ENCODE measurements at regions not wholly inside any gene's neighbourhood (a gene's known extent, or its start where the extent isn't known, plus 50 kb on each side); places are given as distances from the start of the nearest gene placed in this dataset.

DNA sequence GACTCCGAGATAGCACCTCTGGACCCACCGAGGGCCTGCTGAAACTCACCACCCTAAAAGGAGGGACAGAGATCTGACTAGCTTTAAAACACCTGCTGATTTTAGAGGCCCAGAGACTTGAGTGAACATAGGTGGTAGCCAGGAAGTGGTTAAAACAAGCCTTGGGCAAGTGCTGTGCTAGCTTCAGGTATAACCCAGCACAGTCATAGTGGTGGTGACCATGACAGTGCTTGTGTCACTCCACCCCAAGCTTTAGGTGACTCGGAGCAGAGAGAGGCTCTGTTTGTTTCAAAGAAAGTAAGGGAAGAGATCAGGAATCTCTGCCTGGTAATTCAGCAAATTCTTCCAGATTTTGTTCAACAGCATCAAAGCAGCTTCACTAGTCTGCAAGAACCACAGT, 641.1 kb upstream of the BCHE start:
- FAIRE-seq (no peak), DNase-seq (no peak)
- Histone ChIP-seq H3K9me3 (ENCODE audit: control insufficient read depth in 2 of 3, insufficient read depth in 1 of 3, low read length in 3 of 3) (peaks cover 0 to 10% (median 0%) of the 10 kb centered on the region in 3 donors), H3K4me1 (ENCODE audit: control insufficient read depth in 2 of 3, insufficient read depth in 2 of 3, low read depth in 1 of 3, low read length in 3 of 3) (no peaks in the 10 kb centered on the region), H3K36me3 (ENCODE audit: control insufficient read depth in 2 of 3, insufficient read depth in 3 of 3, low read length in 3 of 3) (no peaks in the 10 kb centered on the region), H3K4me3 (ENCODE audit: low read length in 3 of 3) (no peak overlapping the region), H3K27ac (ENCODE audit: low read depth in 2 of 2, low read length in 2 of 2) (no peak overlapping the region), H3K27me3 (ENCODE audit: control insufficient read depth, insufficient read depth, low read length) (no peaks in the 10 kb centered on the region), H3K9ac (ENCODE audit: low read length in 3 of 3) (no peak overlapping the region)
- intact Hi-C loops (cut with DNase I), result no loop called here
- TF ChIP-seq, protein P1, sequence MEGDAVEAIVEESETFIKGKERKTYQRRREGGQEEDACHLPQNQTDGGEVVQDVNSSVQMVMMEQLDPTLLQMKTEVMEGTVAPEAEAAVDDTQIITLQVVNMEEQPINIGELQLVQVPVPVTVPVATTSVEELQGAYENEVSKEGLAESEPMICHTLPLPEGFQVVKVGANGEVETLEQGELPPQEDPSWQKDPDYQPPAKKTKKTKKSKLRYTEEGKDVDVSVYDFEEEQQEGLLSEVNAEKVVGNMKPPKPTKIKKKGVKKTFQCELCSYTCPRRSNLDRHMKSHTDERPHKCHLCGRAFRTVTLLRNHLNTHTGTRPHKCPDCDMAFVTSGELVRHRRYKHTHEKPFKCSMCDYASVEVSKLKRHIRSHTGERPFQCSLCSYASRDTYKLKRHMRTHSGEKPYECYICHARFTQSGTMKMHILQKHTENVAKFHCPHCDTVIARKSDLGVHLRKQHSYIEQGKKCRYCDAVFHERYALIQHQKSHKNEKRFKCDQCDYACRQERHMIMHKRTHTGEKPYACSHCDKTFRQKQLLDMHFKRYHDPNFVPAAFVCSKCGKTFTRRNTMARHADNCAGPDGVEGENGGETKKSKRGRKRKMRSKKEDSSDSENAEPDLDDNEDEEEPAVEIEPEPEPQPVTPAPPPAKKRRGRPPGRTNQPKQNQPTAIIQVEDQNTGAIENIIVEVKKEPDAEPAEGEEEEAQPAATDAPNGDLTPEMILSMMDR (IDR thresholded peaks at IDR 0.05; ENCODE audit: borderline replicate concordance, extremely low read depth, insufficient read depth), result no peak

DNA sequence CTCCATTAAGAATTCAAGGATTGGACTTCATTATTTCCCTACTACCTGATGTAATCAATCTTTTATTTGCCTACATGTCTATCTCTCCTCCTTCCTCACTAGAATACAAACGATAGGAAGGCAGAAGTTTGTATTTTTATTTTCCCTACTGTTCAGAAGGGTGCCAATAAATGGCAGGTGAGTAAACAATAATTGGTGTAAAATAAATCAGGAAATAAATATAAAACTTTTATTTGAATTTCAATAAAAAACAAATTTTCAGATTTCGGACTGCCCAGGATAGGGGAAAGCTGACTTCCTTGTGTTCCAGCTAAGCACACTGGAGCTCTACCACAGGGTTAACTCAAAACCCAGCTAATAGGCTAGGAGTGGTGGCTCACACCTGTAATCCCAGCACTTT, 636.3 kb upstream of the BCHE start:
- H3K27ac ChIP-seq (ENCODE audit: low read depth in 2 of 2, low read length in 2 of 2), result no peak overlapping the region
- intact Hi-C loops (cut with DNase I), result no loop called here
- no peak overlapping the region for H3K4me3 ChIP-seq (ENCODE audit: low read length in 3 of 3)
- H3K9me3 ChIP-seq (ENCODE audit: control insufficient read depth in 2 of 3, insufficient read depth in 1 of 3, low read length in 3 of 3), result peaks cover 0 to 3% (median 0%) of the 10 kb centered on the region in 3 donors
- H3K9ac ChIP-seq (ENCODE audit: low read length in 3 of 3), result no peak overlapping the region
- H3K36me3 ChIP-seq (ENCODE audit: control insufficient read depth in 2 of 3, insufficient read depth in 3 of 3, low read length in 3 of 3), result no peaks in the 10 kb centered on the region
- DNase-seq, result no peak
- TF ChIP-seq, protein P1 (IDR thresholded peaks at IDR 0.05; ENCODE audit: borderline replicate concordance, extremely low read depth, insufficient read depth), result no peak
- no peak for FAIRE-seq
- H3K4me1 ChIP-seq (ENCODE audit: control insufficient read depth in 2 of 3, insufficient read depth in 2 of 3, low read depth in 1 of 3, low read length in 3 of 3), result no peaks in the 10 kb centered on the region
- no peaks in the 10 kb centered on the region for H3K27me3 ChIP-seq (ENCODE audit: control insufficient read depth, insufficient read depth, low read length)

DNA sequence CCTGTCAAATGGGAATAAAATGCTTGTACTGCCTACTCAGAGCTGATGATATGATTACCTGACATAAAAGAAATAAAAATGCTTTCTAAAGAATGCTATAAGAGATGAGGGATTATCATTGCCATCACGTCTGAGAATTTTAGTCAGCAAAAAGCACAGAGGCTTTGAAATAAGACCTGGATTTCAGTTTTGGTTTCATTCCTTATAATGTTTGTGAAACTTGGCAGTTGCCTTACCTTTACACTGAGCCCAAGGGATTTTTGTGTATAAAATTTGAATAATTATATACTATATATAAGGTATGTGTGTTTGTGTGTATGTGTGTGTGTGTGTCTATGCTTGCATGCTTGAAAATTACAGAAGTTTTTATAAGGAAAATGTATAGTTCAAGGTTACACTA, 634.8 kb upstream of the BCHE start:
- Histone ChIP-seq H3K4me1 (ENCODE audit: control insufficient read depth in 2 of 3, insufficient read depth in 2 of 3, low read depth in 1 of 3, low read length in 3 of 3) (no peaks in the 10 kb centered on the region), H3K9ac (ENCODE audit: low read length in 3 of 3) (no peak overlapping the region), H3K36me3 (ENCODE audit: control insufficient read depth in 2 of 3, insufficient read depth in 3 of 3, low read length in 3 of 3) (no peaks in the 10 kb centered on the region), H3K4me3 (ENCODE audit: low read length in 3 of 3) (no peak overlapping the region), H3K27ac (ENCODE audit: low read depth in 2 of 2, low read length in 2 of 2) (no peak overlapping the region), H3K27me3 (ENCODE audit: control insufficient read depth, insufficient read depth, low read length) (no peaks in the 10 kb centered on the region), H3K9me3 (ENCODE audit: control insufficient read depth in 2 of 3, insufficient read depth in 1 of 3, low read length in 3 of 3) (no peaks in the 10 kb centered on the region)
- FAIRE-seq (no peak), DNase-seq (no peak)
- intact Hi-C loops (cut with DNase I), result no loop called here
- TF ChIP-seq, protein P1 (IDR thresholded peaks at IDR 0.05; ENCODE audit: borderline replicate concordance, extremely low read depth, insufficient read depth), result no peak

DNA sequence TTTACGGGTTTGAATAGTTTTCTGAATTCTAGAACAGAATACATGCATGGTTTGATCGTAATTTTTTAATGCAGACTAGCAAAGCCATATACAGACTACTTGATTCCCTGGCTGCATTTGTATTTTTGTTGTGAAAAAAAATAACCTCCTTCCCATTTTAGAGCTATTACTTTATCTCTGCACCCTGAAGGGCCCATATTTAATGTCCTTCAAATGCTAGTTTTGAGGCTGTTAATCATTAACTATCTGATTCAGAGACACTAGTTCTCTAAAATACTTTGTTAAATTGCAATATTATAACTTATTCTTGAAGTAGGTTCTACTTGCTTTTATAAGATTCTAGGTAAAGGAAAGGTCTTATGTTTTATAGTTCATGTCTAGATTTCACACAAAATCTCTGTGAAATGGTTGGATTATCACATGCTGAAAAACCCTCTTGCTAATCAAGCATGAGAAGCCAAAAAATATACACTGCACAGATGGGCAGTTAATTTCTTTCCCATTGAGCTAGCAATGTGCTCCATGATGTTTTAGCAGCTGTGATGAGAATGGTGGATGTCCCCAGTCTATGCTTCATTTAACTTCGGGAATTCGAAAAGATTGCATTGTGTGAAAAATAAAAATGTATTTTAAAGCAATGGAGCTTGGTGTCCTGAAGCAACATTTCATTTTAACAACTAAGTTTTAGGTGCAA, 634.0 kb upstream of the BCHE start:
- H3K36me3 ChIP-seq (ENCODE audit: control insufficient read depth in 2 of 3, insufficient read depth in 3 of 3, low read length in 3 of 3), result no peaks in the 10 kb centered on the region
- DNase-seq, result no peak
- no peak for FAIRE-seq
- TF ChIP-seq, protein P1 (IDR thresholded peaks at IDR 0.05; ENCODE audit: borderline replicate concordance, extremely low read depth, insufficient read depth), result no peak
- no peak overlapping the region for H3K4me3 ChIP-seq (ENCODE audit: low read length in 3 of 3)
- no peaks in the 10 kb centered on the region for H3K27me3 ChIP-seq (ENCODE audit: control insufficient read depth, insufficient read depth, low read length)
- H3K9me3 ChIP-seq (ENCODE audit: control insufficient read depth in 2 of 3, insufficient read depth in 1 of 3, low read length in 3 of 3), result no peaks in the 10 kb centered on the region
- no peak overlapping the region for H3K9ac ChIP-seq (ENCODE audit: low read length in 3 of 3)
- no peaks in the 10 kb centered on the region for H3K4me1 ChIP-seq (ENCODE audit: control insufficient read depth in 2 of 3, insufficient read depth in 2 of 3, low read depth in 1 of 3, low read length in 3 of 3)
- no peak overlapping the region for H3K27ac ChIP-seq (ENCODE audit: low read depth in 2 of 2, low read length in 2 of 2)
- intact Hi-C loops (cut with DNase I), result no loop called here
